A673 (cell line): ENCODE measurements at regions not wholly inside any gene's neighbourhood (a gene's known extent, or its start where the extent isn't known, plus 50 kb on each side); places are given as distances from the start of the nearest gene placed in this dataset.

Experiments
- EZH2 ChIP-seq: fragments of 200-600 bp; sonication (generic); IDR thresholded peaks from 2 replicates; pipeline ENCODE4 v1.6.1; 2017; ENCODE audit warnings: borderline replicate concordance, low read depth, mild to moderate bottlenecking, mixed read lengths, antibody characterized with exemption, low read length; ENCODE audit not compliant: poor library complexity, severe bottlenecking
- TF ChIP-seq, protein P1 (sequence below): fragments of 300-800, 200-600 bp; sonication (generic); conservative IDR thresholded peaks from 2 replicates; pipeline ENCODE4 v1.5.1; 2017; ENCODE audit warnings: low read depth, mild to moderate bottlenecking, antibody characterized with exemption, low read length, moderate library complexity, mixed read lengths

DNA sequence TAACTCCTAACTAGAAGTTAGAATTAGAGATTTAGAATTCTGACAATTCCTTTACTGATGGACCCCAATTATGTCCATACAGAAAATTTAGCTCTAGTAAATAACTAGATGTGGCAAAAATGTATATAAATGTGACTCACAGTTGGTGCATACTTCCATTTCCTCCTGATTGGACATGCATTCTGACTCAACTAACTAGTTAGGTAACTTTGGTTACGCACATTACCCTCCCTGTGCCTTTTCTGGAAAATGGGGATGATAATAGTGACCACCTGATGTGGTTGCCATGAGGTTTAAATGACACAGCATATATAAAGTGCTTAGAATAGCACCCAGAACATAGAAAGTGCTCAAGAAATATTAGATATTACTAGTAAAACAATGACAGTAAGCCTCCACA, 550.0 kb upstream of the SALL1 start:
- TF ChIP-seq, protein P1, sequence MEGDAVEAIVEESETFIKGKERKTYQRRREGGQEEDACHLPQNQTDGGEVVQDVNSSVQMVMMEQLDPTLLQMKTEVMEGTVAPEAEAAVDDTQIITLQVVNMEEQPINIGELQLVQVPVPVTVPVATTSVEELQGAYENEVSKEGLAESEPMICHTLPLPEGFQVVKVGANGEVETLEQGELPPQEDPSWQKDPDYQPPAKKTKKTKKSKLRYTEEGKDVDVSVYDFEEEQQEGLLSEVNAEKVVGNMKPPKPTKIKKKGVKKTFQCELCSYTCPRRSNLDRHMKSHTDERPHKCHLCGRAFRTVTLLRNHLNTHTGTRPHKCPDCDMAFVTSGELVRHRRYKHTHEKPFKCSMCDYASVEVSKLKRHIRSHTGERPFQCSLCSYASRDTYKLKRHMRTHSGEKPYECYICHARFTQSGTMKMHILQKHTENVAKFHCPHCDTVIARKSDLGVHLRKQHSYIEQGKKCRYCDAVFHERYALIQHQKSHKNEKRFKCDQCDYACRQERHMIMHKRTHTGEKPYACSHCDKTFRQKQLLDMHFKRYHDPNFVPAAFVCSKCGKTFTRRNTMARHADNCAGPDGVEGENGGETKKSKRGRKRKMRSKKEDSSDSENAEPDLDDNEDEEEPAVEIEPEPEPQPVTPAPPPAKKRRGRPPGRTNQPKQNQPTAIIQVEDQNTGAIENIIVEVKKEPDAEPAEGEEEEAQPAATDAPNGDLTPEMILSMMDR = no peak
- TF ChIP-seq EZH2 = no peak
